Activated B cell treated with CpG ODN at 0.5 μM for 24 hours (primary cell): ENCODE measurements at regions not wholly inside any gene's neighbourhood (a gene's known extent, or its start where the extent isn't known, plus 50 kb on each side); places are given as distances from the start of the nearest gene placed in this dataset.

Experiments used
- ATAC-seq: fragments of 200-7000 bp; cut with Tn5 transposase; one replicate; pipeline ENCODE4 v1.10.0; 2021; ENCODE audit warnings: low read depth, mild to moderate bottlenecking, moderate library complexity
- CTCF ChIA-PET: fragments of 350-600 bp; sonication (Branson Sonifier 250); formaldehyde crosslinking; loops from one replicate; lab custom pipeline; 2021; ENCODE audit warnings: antibody characterized with exemption; lab: Charles Lee
- POLR2A ChIA-PET: fragments of 350-600 bp; sonication (Branson Sonifier 250); formaldehyde crosslinking; loops from one replicate; lab custom pipeline; 2021; ENCODE audit warnings: antibody characterized with exemption; lab: Charles Lee
- DNase-seq: peaks from one replicate; pipeline ENCODE4 v3.0.0; 2022
- H3K27ac Mint-ChIP-seq: one replicate; pipeline ENCODE4 v1.8.0; 2020; ENCODE audit warnings: mixed read lengths
- H3K27me3 Mint-ChIP-seq: one replicate; pipeline ENCODE4 v1.8.0; 2021; ENCODE audit warnings: mixed read lengths
- H3K36me3 Mint-ChIP-seq: one replicate; pipeline ENCODE4 v1.8.0; 2021; ENCODE audit warnings: low read depth, mixed read lengths
- H3K4me1 Mint-ChIP-seq: one replicate; pipeline ENCODE4 v1.8.0; 2021; ENCODE audit warnings: mixed read lengths
- H3K4me3 Mint-ChIP-seq: one replicate; pipeline ENCODE4 v1.8.0; 2020; ENCODE audit warnings: mild to moderate bottlenecking, mixed read lengths
- H3K9me3 Mint-ChIP-seq: one replicate; pipeline ENCODE4 v1.8.0; 2020; ENCODE audit warnings: mixed read lengths
- intact Hi-C: fragments of 100-400 bp; cut with micrococcal nuclease; formaldehyde crosslinking; loops from one replicate; pipeline ENCODE4 v1.15.1; 2024
- TF ChIP-seq, protein P1 (sequence below): fragments of 200-600 bp; IDR thresholded peaks from one replicate; pipeline ENCODE4 v1.8.0; 2022; ENCODE audit warnings: antibody characterized with exemption, mild to moderate bottlenecking

DNA sequence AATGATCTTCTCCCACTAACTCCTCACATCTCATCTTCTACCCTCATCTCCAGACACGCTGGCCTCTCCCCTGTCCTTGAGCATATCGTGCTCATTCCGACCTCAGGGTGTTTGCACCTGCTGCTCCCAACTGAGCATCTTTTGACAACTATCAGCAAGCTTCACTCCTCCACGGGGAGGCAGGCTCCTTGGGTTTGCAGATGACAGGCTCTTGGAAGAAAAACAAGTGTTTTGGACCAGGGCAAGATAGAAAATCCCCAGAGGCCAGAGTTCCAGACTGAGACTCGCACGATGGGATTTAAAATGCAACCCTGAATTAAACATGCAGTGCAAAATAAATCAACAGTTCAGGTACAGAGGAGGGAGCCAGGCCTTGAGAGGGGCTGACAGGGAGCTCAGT lies 246.7 kb downstream of the PTPRU start:
- ChIA-PET CTCF (no interaction called here), POLR2A (no interaction called here)
- Mint-ChIP-seq H3K27me3 (peaks cover 11% of the 10 kb centered on the region), H3K4me1 (no peaks in the 10 kb centered on the region), H3K36me3 (no peaks in the 10 kb centered on the region), H3K9me3 (no peaks in the 10 kb centered on the region), H3K4me3 (no peak overlapping the region), H3K27ac (no peak overlapping the region)
- DNase-seq (no peak), ATAC-seq (no peak)
- intact Hi-C loops, result no loop called here
- TF ChIP-seq, protein P1, sequence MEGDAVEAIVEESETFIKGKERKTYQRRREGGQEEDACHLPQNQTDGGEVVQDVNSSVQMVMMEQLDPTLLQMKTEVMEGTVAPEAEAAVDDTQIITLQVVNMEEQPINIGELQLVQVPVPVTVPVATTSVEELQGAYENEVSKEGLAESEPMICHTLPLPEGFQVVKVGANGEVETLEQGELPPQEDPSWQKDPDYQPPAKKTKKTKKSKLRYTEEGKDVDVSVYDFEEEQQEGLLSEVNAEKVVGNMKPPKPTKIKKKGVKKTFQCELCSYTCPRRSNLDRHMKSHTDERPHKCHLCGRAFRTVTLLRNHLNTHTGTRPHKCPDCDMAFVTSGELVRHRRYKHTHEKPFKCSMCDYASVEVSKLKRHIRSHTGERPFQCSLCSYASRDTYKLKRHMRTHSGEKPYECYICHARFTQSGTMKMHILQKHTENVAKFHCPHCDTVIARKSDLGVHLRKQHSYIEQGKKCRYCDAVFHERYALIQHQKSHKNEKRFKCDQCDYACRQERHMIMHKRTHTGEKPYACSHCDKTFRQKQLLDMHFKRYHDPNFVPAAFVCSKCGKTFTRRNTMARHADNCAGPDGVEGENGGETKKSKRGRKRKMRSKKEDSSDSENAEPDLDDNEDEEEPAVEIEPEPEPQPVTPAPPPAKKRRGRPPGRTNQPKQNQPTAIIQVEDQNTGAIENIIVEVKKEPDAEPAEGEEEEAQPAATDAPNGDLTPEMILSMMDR, result no peak

DNA sequence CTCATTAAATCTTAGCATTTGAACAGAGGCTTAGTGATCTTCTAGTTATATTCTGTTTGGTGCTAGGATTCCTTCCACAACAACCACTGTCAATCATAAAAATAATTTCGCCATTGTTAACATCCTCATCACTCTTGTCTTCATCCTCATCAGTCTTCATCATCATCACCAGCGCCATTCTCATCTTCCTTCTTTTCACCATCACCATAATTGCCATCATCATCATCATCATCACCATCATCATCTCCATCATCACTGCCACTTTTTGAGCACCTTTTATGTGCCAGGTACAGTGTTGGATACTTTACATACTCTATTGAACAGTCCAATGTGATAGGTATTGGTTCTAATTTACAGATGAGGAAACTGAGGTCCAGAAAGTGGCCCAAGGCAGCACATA lies 245.7 kb downstream of the PTPRU start:
- TF ChIP-seq, protein P1, result no peak
- ATAC-seq (no peak), DNase-seq (no peak)
- no peaks in the 10 kb centered on the region for H3K4me1 Mint-ChIP-seq
- no peaks in the 10 kb centered on the region for H3K36me3 Mint-ChIP-seq
- intact Hi-C loops, result no loop called here
- ChIA-PET CTCF (no interaction called here), POLR2A (no interaction called here)
- H3K4me3 Mint-ChIP-seq, result no peak overlapping the region
- peaks cover 16% of the 10 kb centered on the region for H3K27me3 Mint-ChIP-seq
- H3K9me3 Mint-ChIP-seq, result no peaks in the 10 kb centered on the region
- H3K27ac Mint-ChIP-seq, result no peak overlapping the region

DNA sequence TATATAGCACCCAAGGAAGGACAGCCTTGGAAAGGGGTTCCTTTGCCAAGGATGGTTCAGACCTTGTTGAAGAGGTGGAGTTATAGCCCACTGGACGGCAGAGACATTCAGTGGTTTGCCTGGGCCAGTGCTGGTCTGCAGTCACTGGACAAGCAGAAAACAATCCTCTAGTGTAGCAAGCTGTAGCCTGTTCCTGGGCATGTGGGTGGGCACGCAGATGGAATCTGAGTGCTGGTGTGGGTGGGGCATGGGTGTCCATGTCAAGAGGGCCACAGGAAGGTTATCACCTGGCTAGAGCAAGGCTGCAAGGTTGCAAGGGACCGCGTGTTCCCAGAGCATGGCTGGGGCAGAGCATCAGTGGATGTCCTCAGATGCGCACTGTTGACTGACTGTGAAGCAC lies 244.7 kb downstream of the PTPRU start:
- intact Hi-C loops, result no loop called here
- no peaks in the 10 kb centered on the region for H3K4me1 Mint-ChIP-seq
- no peaks in the 10 kb centered on the region for H3K36me3 Mint-ChIP-seq
- ChIA-PET POLR2A (no interaction called here), CTCF (no interaction called here)
- H3K27me3 Mint-ChIP-seq, result peaks cover 21% of the 10 kb centered on the region
- DNase-seq (no peak), ATAC-seq (no peak)
- TF ChIP-seq, protein P1, result no peak
- H3K4me3 Mint-ChIP-seq, result no peak overlapping the region
- no peak overlapping the region for H3K27ac Mint-ChIP-seq
- no peaks in the 10 kb centered on the region for H3K9me3 Mint-ChIP-seq

DNA sequence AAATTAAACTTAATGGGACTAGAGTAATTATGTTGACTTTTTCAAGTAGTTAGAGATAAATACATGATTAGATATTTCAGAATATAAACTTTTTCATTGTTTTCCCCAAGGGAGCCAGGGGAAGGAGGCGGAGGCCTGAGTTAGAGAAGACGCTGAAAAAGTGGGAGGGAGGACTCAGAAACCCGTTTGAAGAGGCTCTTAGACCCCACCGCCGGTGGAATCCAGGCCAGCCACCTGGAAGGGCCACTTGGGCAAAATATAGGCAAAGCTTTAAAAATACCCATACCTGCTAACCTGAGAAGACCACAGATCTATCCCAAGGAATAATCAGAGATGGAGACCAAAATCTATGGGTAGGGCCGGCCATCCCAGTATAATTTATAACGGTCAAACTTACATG lies 242.6 kb downstream of the PTPRU start:
- ChIA-PET POLR2A (no interaction called here), CTCF (no interaction called here)
- Mint-ChIP-seq H3K9me3 (no peaks in the 10 kb centered on the region), H3K4me1 (no peaks in the 10 kb centered on the region), H3K27ac (no peak overlapping the region), H3K27me3 (peaks cover 32% of the 10 kb centered on the region), H3K4me3 (no peak overlapping the region), H3K36me3 (no peaks in the 10 kb centered on the region)
- intact Hi-C loops, result no loop called here
- DNase-seq (no peak), ATAC-seq (no peak)
- TF ChIP-seq, protein P1, result no peak

DNA sequence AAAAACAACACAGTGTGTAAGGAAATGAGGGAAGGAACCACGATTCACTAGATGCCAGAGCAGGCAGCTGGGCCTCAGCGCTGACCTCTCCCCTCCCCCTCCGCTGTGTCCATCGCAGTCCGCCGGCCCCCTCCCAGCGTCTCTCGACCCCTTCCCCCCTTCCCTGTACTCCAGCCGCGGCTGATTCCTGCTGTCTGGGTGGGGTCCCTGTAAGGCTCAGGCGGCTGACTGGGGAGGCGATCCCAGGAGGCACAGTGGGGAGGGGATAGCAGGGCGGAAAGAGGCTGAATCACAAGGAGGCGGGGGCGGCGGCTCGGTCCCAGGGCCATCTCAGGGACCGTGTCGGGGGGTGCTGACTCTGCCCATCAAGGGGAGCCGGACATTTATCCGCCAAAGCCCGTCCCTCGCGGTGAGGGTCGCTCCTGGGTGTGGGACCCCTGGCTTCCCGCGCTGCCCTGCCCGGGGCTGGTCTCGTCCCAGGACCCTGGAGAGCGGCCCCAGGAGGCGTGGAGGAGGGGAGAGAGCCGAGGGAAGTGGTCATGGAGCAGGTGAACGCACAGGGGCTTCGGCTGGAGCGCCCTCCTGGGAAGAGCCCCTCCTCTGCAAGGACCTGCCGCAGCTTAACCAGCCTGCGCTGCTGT lies 241.9 kb downstream of the PTPRU start:
- Mint-ChIP-seq H3K27ac (no peak overlapping the region), H3K27me3 (peaks cover 37% of the 10 kb centered on the region), H3K36me3 (no peaks in the 10 kb centered on the region), H3K4me1 (no peaks in the 10 kb centered on the region), H3K4me3 (no peak overlapping the region), H3K9me3 (no peaks in the 10 kb centered on the region)
- no peak for ATAC-seq
- ChIA-PET POLR2A (no interaction called here), CTCF (no interaction called here)
- DNase-seq, result no peak
- intact Hi-C loops, result no loop called here
- TF ChIP-seq, protein P1, result no peak
